Sciatic nerve (tissue), 2 donors: ENCODE measurements at regions not wholly inside any gene's neighbourhood (a gene's known extent, or its start where the extent isn't known, plus 50 kb on each side); places are given as distances from the start of the nearest gene placed in this dataset.
"Not testable (repeated sequence)": the region's sequence is repeated elsewhere in the genome, so short reads cannot be mapped to it uniquely, and the experiment has no call there.

ENCODE experiments used
- ATAC-seq: fragments of 200-7000 bp; cut with Tn5 transposase; one replicate; pipeline ENCODE4 v1.9.1; 2020; ENCODE audit warnings: mild to moderate bottlenecking, moderate library complexity
- DNase-seq: peaks from one replicate; pipeline ENCODE4 v3.0.0-alpha.2; 2020; ENCODE audit warnings: low spot score
- intact Hi-C: fragments of 100-400 bp; cut with DNase I; formaldehyde crosslinking; loops from one replicate; pipeline ENCODE4 v1.14.2; 2022
- donor health status: DM: no; HTN: no; CAD: no.
- donor health status: DM: no; HTN: no; CAD: no.

DNA sequence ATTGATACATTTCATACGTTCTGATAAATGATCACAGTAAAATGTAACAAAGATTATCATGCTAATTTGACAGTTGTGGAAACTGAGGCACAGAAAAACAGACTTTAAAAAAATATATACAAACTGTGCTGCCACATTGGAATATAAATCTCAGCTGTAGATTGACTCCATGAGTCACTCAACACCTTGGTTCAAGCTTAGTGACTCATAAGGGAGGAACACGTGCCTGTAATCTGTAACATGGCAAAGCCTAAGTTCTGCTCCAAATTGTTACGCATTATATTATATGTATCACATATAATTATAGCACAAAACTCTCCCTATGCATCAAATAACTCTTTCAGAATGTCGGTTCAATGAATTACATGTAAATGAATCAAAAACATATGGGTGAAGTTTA, 1047.5 kb downstream of the GATA3 start:
- ATAC-seq (no peak), DNase-seq (no peak)
- intact Hi-C loops, result no loop called here

DNA sequence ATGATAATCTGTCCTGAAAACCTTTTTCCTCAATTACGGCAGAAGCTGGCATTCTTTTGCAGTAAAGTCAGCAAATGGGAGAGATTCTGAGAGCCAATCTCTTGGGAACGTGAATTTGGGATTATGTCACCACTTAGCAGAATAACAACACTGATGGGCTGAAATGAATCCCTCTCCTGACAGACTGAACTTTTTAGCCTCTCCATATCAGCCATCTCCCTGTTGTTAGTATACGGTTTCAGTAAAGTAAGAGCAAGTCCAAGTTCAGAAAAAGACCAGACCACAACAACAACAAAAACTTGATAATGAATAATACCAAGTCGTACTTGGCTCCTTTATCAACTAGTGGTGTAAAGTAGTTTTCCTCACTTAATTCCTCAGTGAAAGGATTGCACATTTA, 1048.8 kb downstream of the GATA3 start:
- no peak for ATAC-seq
- intact Hi-C loops, result no loop called here
- DNase-seq, result no peak

DNA sequence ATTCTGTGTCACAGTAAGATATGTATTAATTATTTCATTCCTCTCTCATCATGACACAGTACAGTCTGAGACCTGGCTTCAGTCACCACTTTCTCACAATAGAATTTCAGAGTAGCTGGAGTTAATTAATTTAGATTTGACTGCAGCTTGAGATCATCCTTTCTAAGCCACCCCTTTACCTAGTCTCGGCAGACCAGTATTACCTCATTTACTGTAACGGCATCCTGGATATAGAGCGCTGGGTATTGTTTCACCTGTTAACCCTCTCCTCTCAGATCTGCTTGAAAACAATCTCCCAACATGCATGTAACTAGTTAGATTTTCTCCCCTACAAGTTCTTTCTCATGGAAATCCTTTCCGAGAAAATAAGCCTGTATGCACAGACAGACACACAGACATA, 1057.5 kb downstream of the GATA3 start:
- ATAC-seq, result no peak
- no peak for DNase-seq
- intact Hi-C loops, result no loop called here

DNA sequence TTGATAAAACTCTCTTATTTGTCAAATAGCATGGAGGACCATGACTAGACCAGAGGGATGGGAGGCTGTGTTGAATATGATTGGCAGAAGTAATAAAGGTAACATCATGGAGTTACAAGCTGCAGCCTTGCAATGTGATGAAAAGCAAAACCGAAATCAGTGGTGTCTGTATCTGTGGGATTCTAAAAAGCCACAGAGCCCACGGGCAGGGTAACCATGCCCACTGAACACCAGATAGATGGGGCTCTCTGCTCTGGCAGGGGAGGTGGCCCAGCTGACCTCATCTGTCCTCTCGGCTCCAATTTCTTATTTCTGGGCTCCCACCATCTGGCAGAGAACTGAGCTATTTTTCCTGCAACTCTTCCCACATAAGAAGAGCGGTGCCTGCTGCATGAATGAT, 1072.2 kb downstream of the GATA3 start:
- DNase-seq (no peak), ATAC-seq (no peak)
- intact Hi-C loops, result no loop called here

DNA sequence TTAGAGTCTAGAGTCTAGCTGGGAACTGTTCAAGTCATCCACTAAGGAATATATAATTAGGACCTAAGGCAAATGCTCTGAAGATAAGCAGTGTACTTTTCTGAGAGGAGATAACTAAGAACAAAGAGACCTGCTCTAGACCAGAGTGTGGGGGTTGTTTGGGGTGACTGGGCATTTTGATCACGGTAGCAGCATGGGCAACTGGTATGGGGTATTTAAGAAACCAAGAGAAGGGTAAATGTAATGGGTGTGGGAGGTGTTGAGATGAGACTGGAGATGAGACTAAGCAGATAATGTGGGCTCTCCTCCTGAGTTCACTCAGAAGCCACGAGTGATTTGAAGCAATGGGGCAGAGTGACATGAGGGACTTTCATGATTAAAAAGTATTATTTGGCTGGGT, 1082.9 kb downstream of the GATA3 start:
- ATAC-seq (no peak), DNase-seq (no peak)
- intact Hi-C loops, result no loop called here

DNA sequence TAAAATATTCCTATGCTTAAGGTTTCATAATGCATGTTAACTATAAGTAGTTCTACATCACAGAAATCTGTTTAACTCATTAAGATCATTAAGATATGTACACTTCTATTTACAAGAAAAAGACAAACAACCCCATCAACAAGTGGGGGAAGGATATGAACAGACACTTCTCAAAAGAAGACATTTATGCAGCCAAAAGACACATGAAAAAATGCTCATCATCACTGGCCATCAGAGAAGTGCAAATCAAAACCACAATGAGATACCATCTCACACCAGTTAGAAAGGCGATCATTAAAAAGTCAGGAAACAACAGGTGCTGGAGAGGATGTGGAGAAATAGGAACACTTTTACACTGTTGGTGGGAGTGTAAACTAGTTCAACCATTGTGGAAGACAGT, 1084.3 kb downstream of the GATA3 start:
- DNase-seq, ATAC-seq, intact Hi-C loops: not testable (repeated sequence)

DNA sequence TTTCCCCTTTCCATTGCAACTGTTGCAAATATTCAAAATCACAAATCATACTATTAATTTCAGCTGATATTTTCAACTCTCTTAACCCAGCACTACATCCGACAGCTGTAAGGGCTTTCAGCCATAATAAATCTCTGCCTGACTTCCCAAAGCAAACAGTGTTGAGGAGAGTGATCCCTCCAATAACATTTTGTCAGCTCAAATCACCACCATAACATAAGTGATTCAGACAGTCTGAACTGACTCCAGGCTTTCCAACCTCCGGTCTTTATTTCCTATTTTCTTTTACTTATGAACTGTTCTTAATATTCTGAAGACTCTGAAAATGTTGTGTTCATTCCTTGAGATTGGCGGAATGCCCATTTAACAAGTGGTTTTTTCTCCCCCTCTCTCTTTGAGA, 1085.9 kb downstream of the GATA3 start:
- intact Hi-C loops, result no loop called here
- ATAC-seq (no peak), DNase-seq (no peak)

DNA sequence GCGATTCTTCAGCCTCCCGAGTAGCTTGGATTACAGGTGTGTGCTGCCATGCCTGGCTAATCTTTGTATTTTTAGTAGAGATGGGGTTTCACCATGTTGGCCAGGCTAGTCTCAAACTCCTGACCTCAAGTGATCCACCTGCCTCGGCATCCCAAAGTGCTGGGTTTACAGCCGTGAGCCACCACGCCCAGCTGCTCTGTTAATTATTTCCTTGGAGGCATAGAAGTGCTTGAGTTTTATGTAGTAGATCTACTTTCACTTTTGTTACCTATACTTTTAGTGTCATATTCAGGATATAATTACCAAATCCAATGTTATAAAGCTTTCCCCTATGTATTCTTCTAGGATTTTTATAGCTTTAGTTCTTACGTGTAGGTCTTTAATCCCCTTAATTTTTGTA, 1093.0 kb downstream of the GATA3 start:
- ATAC-seq, result no peak
- intact Hi-C loops, result no loop called here
- DNase-seq, result no peak

DNA sequence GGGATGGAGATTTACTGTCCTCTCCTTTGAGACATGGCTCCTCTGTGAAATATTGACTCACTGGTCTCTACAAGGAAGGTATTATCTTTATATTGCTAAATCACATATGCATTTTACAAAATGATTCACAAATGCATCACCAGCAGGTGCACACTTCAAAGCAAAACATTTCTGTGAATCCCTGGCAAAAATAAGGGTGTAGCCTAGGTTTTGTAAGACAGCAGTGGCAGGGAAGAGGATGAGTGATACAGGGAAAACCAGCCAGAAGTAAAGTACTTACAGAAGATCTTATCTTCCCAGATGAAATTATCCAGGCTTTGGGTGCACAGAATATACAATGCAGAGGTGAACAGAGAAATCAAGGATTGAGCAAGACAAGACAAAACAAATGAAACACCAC, 1094.6 kb downstream of the GATA3 start:
- intact Hi-C loops, result no loop called here
- ATAC-seq (no peak), DNase-seq (no peak)

DNA sequence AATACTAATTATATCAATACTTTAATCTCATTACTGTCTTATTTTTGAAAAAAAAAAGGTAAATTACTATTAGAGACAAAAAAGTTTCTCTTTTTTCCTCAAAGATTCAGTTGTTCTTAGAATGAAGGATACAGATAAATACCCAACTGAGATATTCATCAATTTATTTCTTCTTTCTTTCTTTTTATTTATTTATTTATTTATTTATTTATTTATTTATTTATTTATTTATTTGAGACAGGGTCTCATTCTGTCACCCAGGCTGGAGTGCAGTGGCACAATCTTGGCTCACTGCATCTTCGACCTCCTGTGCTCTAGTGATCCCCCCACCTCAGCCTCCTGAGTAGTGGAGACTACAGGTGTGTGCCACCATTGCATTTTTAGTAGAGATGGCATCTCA, 1098.6 kb downstream of the GATA3 start:
- ATAC-seq, intact Hi-C loops, DNase-seq: not testable (repeated sequence)

DNA sequence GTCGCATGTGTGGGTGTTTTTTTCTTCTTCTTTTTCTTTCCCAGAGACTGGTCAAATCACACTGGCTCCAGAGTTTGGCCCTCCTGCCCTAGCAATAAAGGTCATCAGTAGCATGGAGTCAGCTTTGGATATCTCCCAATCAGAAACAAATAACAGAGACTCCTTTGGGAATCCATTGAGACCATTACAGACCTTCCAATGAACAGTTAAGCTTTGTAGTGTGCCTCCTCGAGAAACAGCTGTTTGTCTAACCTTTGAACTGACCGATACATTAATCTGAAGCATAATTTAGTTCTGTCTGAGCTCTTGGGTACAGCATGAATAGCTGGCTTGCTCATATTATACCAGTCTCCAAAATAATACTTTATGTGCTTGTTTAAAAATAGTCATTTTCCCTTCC, 1103.2 kb downstream of the GATA3 start:
- intact Hi-C loops, result no loop called here
- DNase-seq, result no peak
- no peak for ATAC-seq

DNA sequence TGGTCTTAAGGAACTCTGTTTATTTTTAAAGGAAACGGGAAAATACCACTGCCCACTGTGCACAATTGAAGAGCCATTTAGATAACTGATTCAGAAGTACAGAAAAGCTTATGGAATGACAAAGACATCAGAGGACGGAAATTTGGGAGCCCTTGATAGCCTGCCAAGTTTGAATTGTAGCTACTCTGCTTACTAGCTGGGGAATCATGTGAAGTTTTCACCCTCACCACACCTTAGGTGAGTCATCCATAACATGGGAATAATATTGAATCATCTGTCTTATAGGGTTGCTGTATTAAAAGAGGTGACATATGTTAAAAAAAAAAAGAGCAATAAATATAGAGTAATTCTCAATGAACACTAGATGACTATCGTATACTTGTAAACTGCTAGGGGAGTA, 1104.2 kb downstream of the GATA3 start:
- DNase-seq, result no peak
- intact Hi-C loops, result no loop called here
- ATAC-seq, result no peak

DNA sequence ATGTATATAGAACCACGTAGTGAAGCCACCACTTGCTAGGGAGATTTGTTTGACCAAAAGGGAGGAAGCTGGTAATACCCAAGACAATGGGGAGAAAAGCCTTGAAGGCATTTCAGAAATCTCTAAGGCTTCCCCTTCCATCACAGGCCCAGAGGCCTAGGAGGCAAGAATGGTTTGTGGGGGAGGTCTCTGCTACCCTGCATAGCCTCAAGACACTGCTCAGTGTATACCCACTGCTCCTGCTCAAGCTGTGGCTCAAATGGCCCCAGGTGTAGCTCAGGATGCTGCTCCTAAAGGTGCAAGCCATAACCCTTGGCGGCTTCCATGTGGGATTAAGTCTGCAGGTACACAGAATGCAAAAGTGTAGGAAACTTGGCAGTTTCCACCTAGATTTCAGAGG, 1105.8 kb downstream of the GATA3 start:
- DNase-seq, result no peak
- no peak for ATAC-seq
- intact Hi-C loops, result no loop called here

DNA sequence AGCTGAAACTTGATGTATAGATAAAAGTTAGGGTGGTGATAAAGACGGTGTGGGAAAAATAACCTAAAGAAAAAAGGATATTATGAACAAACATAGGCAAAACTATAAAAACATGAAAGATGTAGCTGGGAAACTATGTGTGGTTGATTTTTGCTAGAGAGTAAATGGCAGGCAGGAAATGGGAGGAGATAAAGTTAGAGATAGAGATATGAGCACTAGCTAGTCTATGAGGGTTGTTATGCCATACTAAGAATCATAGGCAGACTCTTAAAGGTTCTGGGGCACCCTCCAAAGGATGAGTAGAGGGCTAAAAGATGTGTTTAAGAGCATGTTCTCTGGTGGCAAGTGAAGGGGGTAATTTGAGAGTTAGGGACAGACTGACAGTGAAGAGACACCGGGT, 1109.2 kb downstream of the GATA3 start:
- intact Hi-C loops, result no loop called here
- no peak for ATAC-seq
- no peak for DNase-seq

DNA sequence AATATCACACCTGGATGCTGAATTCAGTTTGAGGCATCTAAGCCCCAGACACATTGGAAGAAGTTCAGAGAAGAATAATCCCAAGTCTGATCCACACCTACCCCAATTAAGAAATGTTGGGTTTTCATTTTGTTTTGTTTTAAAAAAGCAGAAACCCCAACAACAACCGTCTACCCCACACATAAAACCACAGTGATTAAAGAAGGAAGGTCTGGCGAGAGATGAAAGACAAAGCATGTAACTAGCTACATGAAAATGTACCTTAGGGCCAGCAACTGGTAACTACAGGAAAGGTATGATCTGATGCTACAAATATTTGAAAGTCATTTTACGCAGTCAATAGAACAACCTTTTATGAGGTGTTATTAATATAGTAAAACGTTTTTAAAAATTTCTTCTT, 1112.3 kb downstream of the GATA3 start:
- ATAC-seq (no peak), DNase-seq (no peak)
- intact Hi-C loops, result no loop called here

DNA sequence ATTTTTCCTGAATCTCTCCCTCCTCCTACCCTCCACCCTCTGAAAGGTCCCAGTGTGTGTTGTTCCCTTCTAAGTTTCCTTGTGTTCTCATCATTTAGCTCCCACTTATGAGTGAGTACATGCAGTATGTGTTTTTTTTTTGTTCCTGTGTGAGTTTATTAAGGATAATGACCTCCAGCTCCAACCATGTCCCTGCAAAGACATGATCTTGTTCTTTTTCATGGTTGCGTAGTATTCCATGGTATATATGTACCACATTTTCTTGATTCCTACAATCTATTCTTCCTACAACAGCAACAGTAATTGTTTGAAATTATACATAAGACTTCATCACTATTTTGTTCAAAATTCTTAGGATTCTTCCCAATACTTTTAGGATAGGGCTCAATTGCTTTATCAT, 1117.8 kb downstream of the GATA3 start:
- DNase-seq (no peak), ATAC-seq (no peak)
- intact Hi-C loops, result no loop called here

DNA sequence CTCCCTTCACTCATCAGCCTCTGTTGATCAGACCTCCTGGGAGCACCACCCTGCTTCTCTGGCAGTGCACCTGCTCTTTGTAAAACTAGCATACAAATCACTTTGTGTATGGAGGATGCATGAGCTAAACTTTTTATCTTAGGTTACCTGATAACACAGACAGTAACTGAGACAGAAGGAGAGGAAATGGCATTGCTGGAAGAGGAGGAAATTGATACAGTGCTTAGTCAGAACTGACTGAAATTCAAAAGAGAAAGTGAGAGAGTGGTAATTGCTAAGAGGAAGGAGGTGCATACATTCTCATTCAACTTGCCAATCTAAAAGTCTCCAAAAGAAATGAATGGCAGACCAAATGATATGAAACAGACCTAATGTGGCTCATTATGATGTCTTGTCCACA, 1120.7 kb downstream of the GATA3 start:
- DNase-seq (no peak), ATAC-seq (no peak)
- intact Hi-C loops, result no loop called here

DNA sequence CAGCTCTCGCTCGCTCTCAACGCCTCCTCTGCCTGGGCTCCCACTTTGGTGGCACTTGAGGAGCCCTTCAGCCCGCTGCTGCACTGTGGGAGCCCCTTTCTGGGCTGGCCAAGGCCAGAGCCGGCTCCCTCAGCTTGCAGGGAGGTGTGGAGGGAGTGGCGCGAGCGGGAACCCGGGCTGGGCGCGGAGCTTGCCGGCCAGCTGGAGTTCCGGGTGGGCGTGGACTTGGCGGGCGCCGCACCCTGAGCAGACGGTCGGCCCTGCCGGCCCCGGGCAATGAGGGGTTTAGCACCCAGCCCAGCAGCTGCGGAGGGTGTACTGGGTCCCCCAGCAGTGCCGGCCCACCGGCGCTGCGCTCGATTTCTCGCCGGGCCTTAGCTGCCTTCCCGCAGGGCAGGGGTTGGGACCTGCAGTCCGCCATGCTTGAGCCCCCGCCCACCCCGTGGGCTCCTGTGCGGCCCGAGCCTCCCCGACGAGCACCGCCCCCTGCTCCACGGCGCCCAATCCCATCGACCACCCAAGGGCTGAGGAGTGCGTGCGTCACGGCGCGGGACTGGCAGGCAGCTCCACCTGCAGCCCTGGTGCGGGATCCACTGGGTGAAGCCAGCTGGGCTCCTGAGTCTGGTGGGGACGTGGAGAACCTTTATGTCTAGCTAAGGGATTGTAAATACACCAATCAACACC, 1128.9 kb downstream of the GATA3 start:
- ATAC-seq, DNase-seq, intact Hi-C loops: not testable (repeated sequence)

DNA sequence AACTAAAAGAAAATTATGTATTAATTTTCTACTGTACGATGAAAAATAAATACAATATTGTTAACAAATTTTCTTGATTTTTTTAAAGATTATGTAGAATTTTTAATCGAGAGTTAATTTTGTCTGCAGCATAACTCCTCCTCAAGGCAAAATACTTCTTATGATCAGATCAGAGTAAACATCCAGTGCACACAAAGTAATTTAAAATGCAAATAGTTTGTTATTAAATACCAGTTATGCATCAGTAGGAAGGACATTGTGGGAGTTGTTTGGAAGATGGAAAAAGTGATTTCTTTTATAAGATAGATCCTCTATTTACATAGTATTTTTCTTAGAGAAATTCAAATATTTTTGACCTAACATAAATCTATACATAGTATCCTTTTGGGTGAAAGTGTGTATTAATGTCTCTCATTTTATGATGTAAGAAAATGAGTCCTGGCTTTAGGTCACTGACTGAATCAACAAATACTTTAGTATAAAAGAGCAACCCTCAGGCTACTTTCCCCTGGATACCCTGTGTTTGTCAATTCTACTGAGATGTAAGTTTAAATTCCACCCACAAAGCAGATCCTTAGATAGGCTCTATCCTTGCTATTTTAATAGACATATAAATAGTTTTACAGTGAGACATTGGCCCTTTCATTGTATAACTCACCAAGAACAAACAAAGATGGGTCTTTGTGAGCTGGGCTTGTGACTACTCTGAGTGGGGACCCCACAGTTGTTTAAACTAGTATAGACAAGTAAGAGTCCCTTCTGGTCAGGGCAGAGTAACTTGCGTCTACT, 1133.7 kb downstream of the GATA3 start:
- ATAC-seq (no peak), DNase-seq (no peak)
- intact Hi-C loops, result no loop called here

DNA sequence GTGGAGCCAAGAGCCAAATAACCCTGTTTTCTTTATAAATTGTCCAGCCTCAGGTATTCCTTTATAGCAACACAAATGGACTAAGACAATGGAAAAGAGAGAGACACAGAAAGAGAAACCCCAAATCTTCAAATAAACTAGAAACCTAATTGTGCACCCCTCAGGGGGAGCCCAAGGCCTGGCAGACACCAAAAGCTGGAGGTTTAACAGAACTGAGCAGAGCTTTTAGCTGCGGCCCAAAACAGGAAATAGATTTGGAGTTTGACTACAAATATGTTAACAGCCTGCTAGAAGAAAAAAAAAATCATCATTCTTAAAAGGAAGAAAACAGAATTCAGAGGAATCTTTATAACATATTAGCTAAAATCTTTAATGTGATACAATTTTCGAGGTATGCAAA, 1135.0 kb downstream of the GATA3 start:
- ATAC-seq, result no peak
- intact Hi-C loops, result no loop called here
- no peak for DNase-seq

DNA sequence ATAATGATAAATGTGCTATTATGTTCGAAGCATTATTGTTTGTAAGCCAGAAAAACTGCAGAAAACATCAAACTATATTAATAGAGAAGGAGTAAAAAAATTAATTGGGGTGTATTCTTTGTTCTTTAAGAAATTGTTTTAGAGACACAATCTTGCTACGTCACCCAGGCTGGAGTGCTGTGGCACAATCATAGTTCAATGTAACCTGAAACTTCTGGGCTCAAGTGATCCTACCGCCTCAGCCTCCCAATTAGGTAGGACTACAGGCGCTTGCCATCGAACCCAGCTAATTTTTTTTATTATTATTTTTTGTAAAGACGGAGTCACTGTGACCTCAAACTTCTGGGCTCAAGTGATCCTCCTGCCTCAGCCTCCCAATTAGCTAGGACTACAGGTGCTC, 1138.6 kb downstream of the GATA3 start:
- ATAC-seq (no peak), DNase-seq (no peak)
- intact Hi-C loops, result no loop called here
